GM12878 (cell line): ENCODE measurements at regions not wholly inside any gene's neighbourhood (a gene's known extent, or its start where the extent isn't known, plus 50 kb on each side); places are given as distances from the start of the nearest gene placed in this dataset.

Source experiments
- ATAC-seq: fragments of 200-7000 bp; cut with Tn5 transposase; 3 replicates; pipeline ENCODE4 v1.9.1; 2020; ENCODE audit warnings: mild to moderate bottlenecking, moderate library complexity
- BruUV-seq: library from RNA; stranded (reverse); fragments of 400-500 nt; replicated peaks from 2 replicates; lab custom pipeline; 2021; lab: Mats Ljungman, UMichigan
- CTCF ChIA-PET: fragments of 300-600 bp; sonication (Branson Sonifier 250); formaldehyde crosslinking; extraction: SDS; loops from one replicate; lab custom pipeline; 2021; ENCODE audit warnings: inconsistent platforms; lab: Yijun Ruan, JAX
- POLR2A ChIA-PET: fragments of 350-600 bp; formaldehyde crosslinking; extraction: SDS; loops from one replicate; lab custom pipeline; 2021; ENCODE audit warnings: inconsistent platforms; lab: Charles Lee
- RAD21 ChIA-PET: fragments of 300-600 bp; sonication (Branson Sonifier 250); formaldehyde crosslinking; loops from one replicate; lab custom pipeline; 2023; ENCODE audit warnings: antibody characterized with exemption; ENCODE audit not compliant: unreplicated experiment; lab: Charles Lee
- SMC1A ChIA-PET: fragments of 300-600 bp; sonication (Branson Sonifier 250); formaldehyde crosslinking; loops from one replicate; lab custom pipeline; 2023; ENCODE audit not compliant: unreplicated experiment, uncharacterized antibody; lab: Charles Lee
- DNase-seq: peaks from one replicate; pipeline ENCODE4 v3.0.0-alpha.2; 2011; ENCODE audit warnings: low read depth, low spot score
- FAIRE-seq: peaks from 3 replicates; lab custom pipeline; 2011; peaks lifted over from hg19 to GRCh38; lab: Jason Lieb, UNC
- H2AFZ ChIP-seq: 2 replicates; pipeline ENCODE4 v1.6.0; 2011; ENCODE audit warnings: low read depth, low read length, control low read depth; ENCODE audit not compliant: control insufficient read depth
- H3K27ac ChIP-seq: 2 replicates; pipeline ENCODE4 v1.5.1; 2011; ENCODE audit warnings: control low read depth; ENCODE audit not compliant: control insufficient read depth, insufficient read depth
- H3K27me3 ChIP-seq, 2 experiments: replicated peaks in 1 of 2; 2 replicates each; pipeline versions ENCODE4 v1.6.0 to v1.6.1; 2011; ENCODE audit warnings: low read length in 1 of 2; ENCODE audit not compliant: control insufficient read depth in 2 of 2, insufficient read depth in 2 of 2
- H3K36me3 ChIP-seq, 2 experiments: 2 replicates each; pipeline ENCODE4 v1.5.1; 2011; ENCODE audit warnings: low read length in 1 of 2; ENCODE audit not compliant: control insufficient read depth in 2 of 2, insufficient read depth in 2 of 2
- H3K4me1 ChIP-seq: 2 replicates; pipeline ENCODE4 v1.6.1; 2011; ENCODE audit warnings: mild to moderate bottlenecking, low read length, moderate library complexity, mixed read lengths; ENCODE audit not compliant: control insufficient read depth, insufficient read depth
- H3K4me2 ChIP-seq: 2 replicates; pipeline ENCODE4 v1.6.0; 2011; ENCODE audit warnings: control low read depth; ENCODE audit not compliant: control insufficient read depth, insufficient read depth
- H3K4me3 ChIP-seq: fragments of 200-600 bp; sonication (generic); 2 replicates; pipeline ENCODE4 v1.5.1; 2016
- H3K79me2 ChIP-seq: 2 replicates; pipeline ENCODE4 v1.6.0; 2011; ENCODE audit warnings: low read length; ENCODE audit not compliant: control insufficient read depth, insufficient read depth
- H3K9ac ChIP-seq: 2 replicates; pipeline ENCODE4 v1.8.0; 2011; ENCODE audit warnings: low read length, control low read depth, mixed read lengths; ENCODE audit not compliant: control insufficient read depth, insufficient read depth
- H3K9me3 ChIP-seq: replicated peaks from 3 replicates; pipeline ENCODE4 v1.5.1; 2011; ENCODE audit warnings: mild to moderate bottlenecking, low read length; ENCODE audit not compliant: control insufficient read depth, insufficient read depth
- H4K20me1 ChIP-seq: 2 replicates; pipeline ENCODE4 v1.6.0; 2011; ENCODE audit not compliant: control insufficient read depth, insufficient read depth
- BMI1 ChIP-seq: fragments of 450-650 bp; IDR thresholded peaks from 2 replicates; pipeline ENCODE4 v1.6.1; 2016; ENCODE audit warnings: mild to moderate bottlenecking, moderate library complexity, borderline replicate concordance
- CBX5 ChIP-seq: sonication (generic); IDR thresholded peaks from 2 replicates; pipeline ENCODE4 v1.6.1; 2016; ENCODE audit warnings: low read depth, moderate library complexity, mild to moderate bottlenecking, inconsistent platforms
- ESRRA ChIP-seq: IDR thresholded peaks from 2 replicates; pipeline ENCODE4 v1.6.1; 2012; ENCODE audit warnings: mild to moderate bottlenecking, low read length, improper control_type of control experiment
- HCFC1 ChIP-seq: fragments of 150-350 bp; IDR thresholded peaks from 2 replicates; pipeline ENCODE4 v1.6.1; 2014; ENCODE audit warnings: low read length
- KDM1A ChIP-seq: fragments of 200-600 bp; sonication (generic); IDR thresholded peaks from 2 replicates; pipeline ENCODE4 v1.6.1; 2016; ENCODE audit warnings: borderline replicate concordance
- NR2F1 ChIP-seq: fragments of 450-650 bp; conservative IDR thresholded peaks from 2 replicates; pipeline ENCODE4 v1.6.1; 2017; ENCODE audit warnings: mild to moderate bottlenecking
- PML ChIP-seq: IDR thresholded peaks from 2 replicates; pipeline ENCODE4 v1.6.1; 2012; ENCODE audit warnings: low read length, inconsistent platforms
- RAD21 ChIP-seq: IDR thresholded peaks from 2 replicates; pipeline ENCODE4 v1.6.1; 2011; ENCODE audit warnings: mild to moderate bottlenecking, low read depth, low read length, moderate library complexity; ENCODE audit not compliant: insufficient read depth
- SRF ChIP-seq, 2 experiments: IDR thresholded peaks; 2 replicates each; pipeline ENCODE4 v1.6.1; 2011; ENCODE audit warnings: low read depth in 2 of 2, low read length in 2 of 2, mild to moderate bottlenecking in 1 of 2, moderate library complexity in 1 of 2
- TBL1XR1 ChIP-seq: IDR thresholded peaks from 2 replicates; pipeline ENCODE4 v1.6.1; 2012; ENCODE audit warnings: low read depth, low read length, improper control_type of control experiment
- TCF7 ChIP-seq: IDR thresholded peaks from 2 replicates; pipeline ENCODE4 v1.6.1; 2014; ENCODE audit warnings: antibody characterized with exemption, borderline replicate concordance
- WGBS: methylation state at CpG from one replicate; pipeline ENCODE4 v1.1.6; 2016; ENCODE audit warnings: low lambda C conversion rate; ENCODE audit not compliant: insufficient replicate concordance, insufficient coverage; ENCODE audit errors: missing lambda C conversion rate; 5-methylcytosine and 5-hydroxymethylcytosine counted together
- in situ Hi-C: fragments of 300-500 bp; cut with MboI; formaldehyde crosslinking; loops from 9 replicates; pipeline ENCODE4 v1.14.3; 2018; ENCODE audit warnings: mixed read lengths
- intact Hi-C: fragments of 100-400 bp; cut with micrococcal nuclease; formaldehyde crosslinking; loops from one replicate; pipeline ENCODE4 v1.14.2; 2022; ENCODE audit not compliant: unreplicated experiment
- TF ChIP-seq, protein P1 (sequence below): fragments of 450-650 bp; IDR thresholded peaks from 2 replicates; pipeline ENCODE4 v1.6.1; 2018; ENCODE audit warnings: mild to moderate bottlenecking, low read depth, moderate library complexity; ENCODE audit not compliant: partially characterized antibody
- TF ChIP-seq, protein P2 (sequence below): fragments of 450-650 bp; IDR thresholded peaks from 2 replicates; pipeline ENCODE4 v1.6.1; 2016; ENCODE audit warnings: mild to moderate bottlenecking
- TF ChIP-seq, protein P3 (sequence below): fragments of 450-650 bp; IDR thresholded peaks from 2 replicates; pipeline ENCODE4 v1.6.1; 2018; ENCODE audit warnings: borderline replicate concordance, mild to moderate bottlenecking; ENCODE audit not compliant: partially characterized antibody
- TF ChIP-seq, protein P4 (sequence below): IDR thresholded peaks from 2 replicates; pipeline ENCODE4 v1.6.1; 2012; ENCODE audit warnings: low read depth, low read length, improper control_type of control experiment

GRCh38 chr1:212208978-212209644 is 76.1 kb upstream of the PPP2R5A start (continued):
- TF ChIP-seq, protein P1, sequence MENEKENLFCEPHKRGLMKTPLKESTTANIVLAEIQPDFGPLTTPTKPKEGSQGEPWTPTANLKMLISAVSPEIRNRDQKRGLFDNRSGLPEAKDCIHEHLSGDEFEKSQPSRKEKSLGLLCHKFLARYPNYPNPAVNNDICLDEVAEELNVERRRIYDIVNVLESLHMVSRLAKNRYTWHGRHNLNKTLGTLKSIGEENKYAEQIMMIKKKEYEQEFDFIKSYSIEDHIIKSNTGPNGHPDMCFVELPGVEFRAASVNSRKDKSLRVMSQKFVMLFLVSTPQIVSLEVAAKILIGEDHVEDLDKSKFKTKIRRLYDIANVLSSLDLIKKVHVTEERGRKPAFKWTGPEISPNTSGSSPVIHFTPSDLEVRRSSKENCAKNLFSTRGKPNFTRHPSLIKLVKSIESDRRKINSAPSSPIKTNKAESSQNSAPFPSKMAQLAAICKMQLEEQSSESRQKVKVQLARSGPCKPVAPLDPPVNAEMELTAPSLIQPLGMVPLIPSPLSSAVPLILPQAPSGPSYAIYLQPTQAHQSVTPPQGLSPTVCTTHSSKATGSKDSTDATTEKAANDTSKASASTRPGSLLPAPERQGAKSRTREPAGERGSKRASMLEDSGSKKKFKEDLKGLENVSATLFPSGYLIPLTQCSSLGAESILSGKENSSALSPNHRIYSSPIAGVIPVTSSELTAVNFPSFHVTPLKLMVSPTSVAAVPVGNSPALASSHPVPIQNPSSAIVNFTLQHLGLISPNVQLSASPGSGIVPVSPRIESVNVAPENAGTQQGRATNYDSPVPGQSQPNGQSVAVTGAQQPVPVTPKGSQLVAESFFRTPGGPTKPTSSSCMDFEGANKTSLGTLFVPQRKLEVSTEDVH, result no peak
- TF ChIP-seq TCF7, result no peak
- TF ChIP-seq PML, result no peak
- TF ChIP-seq, protein P2, sequence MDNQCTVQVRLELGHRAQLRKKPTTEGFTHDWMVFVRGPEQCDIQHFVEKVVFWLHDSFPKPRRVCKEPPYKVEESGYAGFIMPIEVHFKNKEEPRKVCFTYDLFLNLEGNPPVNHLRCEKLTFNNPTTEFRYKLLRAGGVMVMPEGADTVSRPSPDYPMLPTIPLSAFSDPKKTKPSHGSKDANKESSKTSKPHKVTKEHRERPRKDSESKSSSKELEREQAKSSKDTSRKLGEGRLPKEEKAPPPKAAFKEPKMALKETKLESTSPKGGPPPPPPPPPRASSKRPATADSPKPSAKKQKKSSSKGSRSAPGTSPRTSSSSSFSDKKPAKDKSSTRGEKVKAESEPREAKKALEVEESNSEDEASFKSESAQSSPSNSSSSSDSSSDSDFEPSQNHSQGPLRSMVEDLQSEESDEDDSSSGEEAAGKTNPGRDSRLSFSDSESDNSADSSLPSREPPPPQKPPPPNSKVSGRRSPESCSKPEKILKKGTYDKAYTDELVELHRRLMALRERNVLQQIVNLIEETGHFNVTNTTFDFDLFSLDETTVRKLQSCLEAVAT, result no peak

DNA sequence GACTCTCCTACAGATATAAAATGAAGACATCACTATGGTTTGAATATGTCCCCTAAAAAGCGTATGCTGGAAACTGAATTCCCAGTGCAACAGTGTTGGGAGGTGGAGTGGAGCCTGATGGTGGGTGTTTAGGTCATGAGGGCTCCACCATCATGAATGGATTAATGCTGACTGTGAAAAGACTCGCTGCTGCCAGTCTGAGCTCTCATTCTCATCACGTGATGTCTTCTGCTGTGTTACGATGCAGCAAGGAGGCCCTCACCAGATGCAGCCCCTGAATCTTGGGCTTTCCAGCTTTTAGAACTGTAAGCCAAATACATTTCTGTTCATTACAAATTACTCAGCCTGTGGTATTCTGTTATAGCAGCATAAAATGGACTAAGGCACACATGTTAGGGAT is 73.8 kb upstream of the PPP2R5A start:
- POLR2A ChIA-PET, result interaction anchor here (0.7 kb wide), 1 partner anchor 56 kb away, joined by 3 read pairs; no protein-coding TSS in a partner anchor
- FAIRE-seq, result no peak
- WGBS, result 79% methylated on average over 4 of the region's 4 CpGs

More for the DNA sequence above, 73.8 kb upstream of the PPP2R5A start:
- in situ Hi-C loops (no loop called here), intact Hi-C loops (no loop called here)
- Histone ChIP-seq H3K4me3 (no peak overlapping the region), H4K20me1 (no peaks in the 10 kb centered on the region), H3K9ac (no peak overlapping the region), H3K79me2 (no peaks in the 10 kb centered on the region), H3K36me3 (no peaks in the 10 kb centered on the region), H3K27ac (no peak overlapping the region), H3K9me3 (no peaks in the 10 kb centered on the region), H3K4me1 (no peaks in the 10 kb centered on the region), H2AFZ (no peak overlapping the region), H3K27me3 (no peaks in the 10 kb centered on the region), H3K4me2 (no peak overlapping the region)
- RAD21 ChIA-PET, result interaction anchor here (0.7 kb wide), 1 partner anchor 17 kb away, joined by 3 read pairs; no protein-coding TSS in a partner anchor
- no peak for DNase-seq
- TF ChIP-seq, protein P3, sequence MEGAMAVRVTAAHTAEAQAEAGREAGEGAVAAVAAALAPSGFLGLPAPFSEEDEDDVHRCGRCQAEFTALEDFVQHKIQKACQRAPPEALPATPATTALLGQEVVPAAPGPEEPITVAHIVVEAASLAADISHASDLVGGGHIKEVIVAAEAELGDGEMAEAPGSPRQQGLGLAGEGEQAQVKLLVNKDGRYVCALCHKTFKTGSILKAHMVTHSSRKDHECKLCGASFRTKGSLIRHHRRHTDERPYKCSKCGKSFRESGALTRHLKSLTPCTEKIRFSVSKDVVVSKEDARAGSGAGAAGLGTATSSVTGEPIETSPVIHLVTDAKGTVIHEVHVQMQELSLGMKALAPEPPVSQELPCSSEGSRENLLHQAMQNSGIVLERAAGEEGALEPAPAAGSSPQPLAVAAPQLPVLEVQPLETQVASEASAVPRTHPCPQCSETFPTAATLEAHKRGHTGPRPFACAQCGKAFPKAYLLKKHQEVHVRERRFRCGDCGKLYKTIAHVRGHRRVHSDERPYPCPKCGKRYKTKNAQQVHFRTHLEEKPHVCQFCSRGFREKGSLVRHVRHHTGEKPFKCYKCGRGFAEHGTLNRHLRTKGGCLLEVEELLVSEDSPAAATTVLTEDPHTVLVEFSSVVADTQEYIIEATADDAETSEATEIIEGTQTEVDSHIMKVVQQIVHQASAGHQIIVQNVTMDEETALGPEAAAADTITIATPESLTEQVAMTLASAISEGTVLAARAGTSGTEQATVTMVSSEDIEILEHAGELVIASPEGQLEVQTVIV, result no peak
- no peak for TF ChIP-seq BMI1
- no peak for TF ChIP-seq TBL1XR1
- no peak for TF ChIP-seq CBX5
- no peak for TF ChIP-seq RAD21
- TF ChIP-seq SRF (IDR thresholded peaks at IDR 0.05; ENCODE audit: low read depth in 2 of 2, low read length in 2 of 2), result no peak
- TF ChIP-seq ESRRA, result no peak
- no peak for TF ChIP-seq KDM1A
- no peak for TF ChIP-seq HCFC1
- no peak for TF ChIP-seq NR2F1
- TF ChIP-seq, protein P4, sequence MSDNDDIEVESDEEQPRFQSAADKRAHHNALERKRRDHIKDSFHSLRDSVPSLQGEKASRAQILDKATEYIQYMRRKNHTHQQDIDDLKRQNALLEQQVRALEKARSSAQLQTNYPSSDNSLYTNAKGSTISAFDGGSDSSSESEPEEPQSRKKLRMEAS, result no peak
- no peak for ATAC-seq
- BruUV-seq, result no TSS peak
- CTCF ChIA-PET, result no interaction called here
- SMC1A ChIA-PET, result interaction anchor here (1.4 kb wide), 1 partner anchor 140 kb away, joined by 3 read pairs; no protein-coding TSS in a partner anchor
